HG03469 (cell line): ENCODE measurements at regions not wholly inside any gene's neighbourhood (a gene's known extent, or its start where the extent isn't known, plus 50 kb on each side); places are given as distances from the start of the nearest gene placed in this dataset.

Source experiments
- ATAC-seq: cut with Tn5 transposase; IDR thresholded peaks from one replicate; pipeline ENCODE4 v1.9.1; 2021; ENCODE audit warnings: mild to moderate bottlenecking, moderate library complexity, moderate number of reproducible peaks; ENCODE audit not compliant: unreplicated experiment

DNA sequence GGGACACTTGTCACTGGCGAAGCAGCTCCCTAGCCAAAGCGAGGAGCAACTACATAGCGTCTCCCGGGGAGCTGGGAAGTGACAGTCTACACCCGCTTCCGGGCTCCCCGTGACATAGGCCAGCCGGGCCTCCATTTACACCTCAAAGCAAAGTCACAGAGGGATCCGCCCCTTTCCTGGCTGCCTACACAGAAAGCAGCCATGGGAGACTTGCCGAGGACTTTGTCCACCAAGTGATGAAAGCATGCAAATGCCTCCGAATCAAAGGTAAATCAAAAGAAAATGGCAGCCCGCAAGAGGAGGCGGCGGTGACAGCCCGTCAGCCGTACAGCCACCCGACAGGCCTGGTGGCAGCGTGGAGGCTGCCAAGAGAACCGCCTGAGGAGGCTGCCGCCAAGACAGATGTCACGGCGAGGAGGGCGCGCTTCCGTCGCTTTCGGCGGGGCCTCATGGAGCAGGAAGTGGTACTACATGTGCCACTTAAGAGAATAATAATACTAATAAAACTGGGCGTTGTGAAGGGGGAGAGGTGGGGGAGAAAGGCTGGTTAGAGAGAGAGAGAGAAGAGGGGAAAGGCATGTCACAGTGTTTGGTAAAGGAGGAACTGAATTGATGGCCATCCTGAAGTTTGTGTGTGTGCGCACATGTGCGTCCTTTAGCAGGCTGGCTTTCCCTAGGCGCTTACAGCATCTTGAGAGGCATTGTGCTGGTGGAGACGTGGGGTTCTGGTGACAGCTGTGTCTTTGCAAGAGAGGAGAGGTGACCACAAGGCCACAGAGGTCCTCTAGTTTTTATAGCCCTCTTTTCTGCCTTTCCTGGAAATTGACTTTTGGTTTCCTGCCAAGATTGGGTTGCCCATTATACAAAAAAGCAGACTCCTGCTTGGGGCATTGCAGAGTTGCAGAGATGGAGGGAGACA, 661.7 kb downstream of the VRK1 start:
- no peak for ATAC-seq

DNA sequence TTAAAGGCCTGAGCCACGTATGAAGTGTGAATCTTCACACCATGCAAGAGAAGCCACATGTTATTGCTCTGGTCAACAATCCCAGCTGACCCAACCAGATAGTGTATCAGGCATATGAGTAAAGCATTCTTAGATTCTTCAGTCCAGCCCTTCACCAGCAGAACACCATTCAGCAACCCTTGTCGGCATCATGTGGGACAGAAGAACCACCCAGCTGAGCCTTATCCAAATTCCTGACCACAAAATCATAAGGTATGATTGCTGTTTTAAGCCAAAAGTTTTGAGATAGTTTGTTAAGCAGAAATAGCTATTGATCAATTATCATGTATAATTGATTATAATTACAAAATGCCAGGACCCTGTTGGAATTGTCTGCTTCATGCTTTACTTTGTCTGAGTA, 664.9 kb downstream of the VRK1 start:
- ATAC-seq: no peak

DNA sequence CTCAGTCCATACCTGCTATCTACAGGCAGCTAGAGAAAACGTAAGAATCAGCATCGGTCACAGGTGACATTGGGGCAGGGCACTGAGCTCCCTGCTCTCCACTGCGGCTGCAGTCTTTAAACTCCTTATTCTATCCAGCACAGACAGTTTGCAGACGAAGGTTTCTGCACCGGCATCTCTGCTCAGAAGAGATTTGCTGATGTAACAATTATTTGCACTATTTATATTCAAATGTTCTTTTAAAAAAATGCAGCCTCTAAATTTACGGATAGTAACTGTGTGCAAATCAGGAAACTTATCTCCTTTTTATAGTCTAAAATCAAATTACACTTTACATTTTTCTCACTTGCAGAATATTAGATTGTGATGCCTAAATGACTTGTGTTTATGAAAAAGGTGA, 671.0 kb downstream of the VRK1 start:
- no peak for ATAC-seq

DNA sequence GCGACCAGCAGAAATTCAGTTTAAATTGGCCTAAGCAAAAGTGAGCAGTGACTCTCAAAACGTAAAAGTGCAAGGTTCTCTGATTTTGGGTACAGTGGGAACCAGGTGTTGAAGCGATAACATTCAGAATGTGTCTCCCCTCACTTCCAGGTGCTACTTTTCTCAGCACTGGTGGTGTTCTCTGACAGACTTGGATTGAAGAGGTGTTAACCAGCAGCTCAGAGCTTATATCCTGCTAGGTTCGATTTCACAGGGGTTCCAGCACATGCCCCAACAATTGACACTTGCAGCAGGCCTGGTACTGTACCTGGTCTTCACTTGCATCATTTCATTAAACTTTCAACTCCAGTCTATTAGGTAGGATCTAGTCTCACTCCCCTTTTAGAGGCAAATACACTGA, 680.2 kb downstream of the VRK1 start:
- no peak for ATAC-seq

DNA sequence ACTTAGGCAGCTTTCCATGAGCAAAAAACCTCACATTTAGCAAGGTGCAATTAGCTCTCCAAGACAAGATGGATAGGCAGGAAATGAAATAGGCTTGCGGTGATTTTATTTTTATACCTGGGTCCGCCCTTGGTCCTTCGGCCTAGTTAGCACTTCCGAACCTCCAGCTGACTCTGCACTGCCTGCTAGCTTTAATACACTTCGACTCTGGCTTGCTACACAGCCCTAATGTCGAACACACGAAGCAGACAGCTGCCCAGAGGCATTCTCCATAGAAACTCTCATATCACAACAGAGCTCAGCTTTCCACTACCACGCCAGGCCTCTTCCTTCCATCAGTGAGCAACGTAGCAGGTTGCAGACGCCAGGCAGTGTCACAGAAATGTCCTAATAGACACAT, 688.0 kb downstream of the VRK1 start:
- ATAC-seq: no peak

DNA sequence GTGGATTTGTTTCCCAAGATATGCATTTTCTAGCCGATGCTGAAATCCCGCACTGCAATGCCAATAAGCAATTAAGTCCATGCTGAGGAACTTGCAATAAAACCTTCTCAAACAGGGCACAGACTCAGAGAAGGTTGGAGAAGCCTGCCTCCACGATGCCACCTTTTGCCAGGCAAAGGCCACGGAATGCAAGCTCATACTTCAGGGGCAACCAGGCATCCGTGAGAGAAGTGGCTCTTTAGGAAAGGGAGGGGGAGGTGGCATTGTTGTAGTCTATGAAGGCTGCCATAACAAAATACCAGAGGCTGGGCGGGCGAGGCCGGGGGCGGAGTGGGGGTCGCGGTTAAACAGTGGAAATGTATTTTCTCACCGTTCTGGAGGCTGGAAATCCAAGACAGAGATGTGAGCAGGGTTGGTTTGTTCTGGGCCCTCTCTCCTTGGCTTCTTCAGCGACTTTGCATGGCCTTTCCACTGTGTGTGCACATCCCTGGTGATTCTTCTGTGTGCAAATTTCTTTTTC, 689.5 kb downstream of the VRK1 start:
- no peak for ATAC-seq

DNA sequence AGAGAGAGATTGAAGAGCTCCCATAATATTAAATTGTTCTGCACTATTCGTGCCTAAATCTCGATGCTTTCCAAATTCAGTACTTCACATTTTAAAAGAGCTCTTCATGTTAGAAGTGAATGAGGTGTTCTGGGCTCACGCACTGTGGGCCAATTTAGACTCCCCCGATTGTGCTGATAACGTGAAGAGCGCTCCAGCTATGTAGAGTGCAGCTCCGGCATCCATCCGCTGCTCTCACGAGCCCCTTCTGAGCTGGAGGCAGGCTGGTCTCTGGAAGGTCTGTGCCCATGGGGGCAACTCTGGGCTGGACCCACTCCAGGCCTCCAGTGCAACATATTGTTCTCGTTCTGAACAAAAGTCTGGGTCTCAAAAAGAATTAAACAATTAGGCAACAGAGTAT, 692.6 kb downstream of the VRK1 start:
- ATAC-seq: no peak

DNA sequence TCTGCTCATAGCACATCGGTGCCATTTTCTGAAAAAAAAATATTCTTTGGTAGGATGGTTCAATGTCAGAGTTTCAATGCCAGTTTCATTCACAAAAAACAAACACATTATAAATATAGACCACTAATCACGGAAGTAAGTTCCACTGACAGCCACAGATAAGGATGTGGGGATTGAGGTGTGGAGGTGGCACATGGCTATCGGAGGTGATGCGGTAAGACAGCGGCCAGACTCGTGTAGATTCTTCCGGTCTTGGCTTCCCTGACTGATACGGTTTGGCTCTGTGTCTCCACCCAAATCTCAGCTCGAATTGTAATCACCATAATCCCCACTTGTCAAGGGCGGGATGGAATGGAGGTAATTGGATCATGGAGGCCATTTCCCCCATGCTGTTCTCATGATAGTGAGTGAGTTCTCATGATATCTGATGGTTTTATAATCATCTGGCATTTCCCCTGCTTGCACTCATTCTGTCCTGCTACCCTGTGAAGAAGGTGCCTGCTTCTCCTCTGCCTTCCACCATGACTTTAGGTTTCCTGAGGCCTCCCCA, 693.4 kb downstream of the VRK1 start:
- ATAC-seq: no peak

DNA sequence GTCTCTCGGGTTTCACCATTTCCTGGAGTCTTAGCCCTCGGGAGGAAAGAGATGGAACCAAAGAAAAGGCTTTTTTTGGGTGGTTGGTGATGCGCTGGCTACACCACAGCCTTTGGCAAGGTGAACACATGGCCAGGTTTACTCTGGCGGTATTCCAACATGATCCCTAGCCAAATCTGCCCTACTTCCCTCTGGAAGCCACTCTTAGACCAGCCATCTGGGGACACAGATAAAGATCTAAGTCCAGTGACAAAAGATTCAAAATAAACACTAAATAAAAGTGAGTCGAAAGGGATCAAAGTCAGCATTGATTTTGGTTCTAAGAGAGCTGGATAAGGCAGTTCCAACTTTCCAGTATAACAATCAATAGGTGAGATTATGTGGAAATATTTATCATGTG, 694.5 kb downstream of the VRK1 start:
- ATAC-seq: no peak

DNA sequence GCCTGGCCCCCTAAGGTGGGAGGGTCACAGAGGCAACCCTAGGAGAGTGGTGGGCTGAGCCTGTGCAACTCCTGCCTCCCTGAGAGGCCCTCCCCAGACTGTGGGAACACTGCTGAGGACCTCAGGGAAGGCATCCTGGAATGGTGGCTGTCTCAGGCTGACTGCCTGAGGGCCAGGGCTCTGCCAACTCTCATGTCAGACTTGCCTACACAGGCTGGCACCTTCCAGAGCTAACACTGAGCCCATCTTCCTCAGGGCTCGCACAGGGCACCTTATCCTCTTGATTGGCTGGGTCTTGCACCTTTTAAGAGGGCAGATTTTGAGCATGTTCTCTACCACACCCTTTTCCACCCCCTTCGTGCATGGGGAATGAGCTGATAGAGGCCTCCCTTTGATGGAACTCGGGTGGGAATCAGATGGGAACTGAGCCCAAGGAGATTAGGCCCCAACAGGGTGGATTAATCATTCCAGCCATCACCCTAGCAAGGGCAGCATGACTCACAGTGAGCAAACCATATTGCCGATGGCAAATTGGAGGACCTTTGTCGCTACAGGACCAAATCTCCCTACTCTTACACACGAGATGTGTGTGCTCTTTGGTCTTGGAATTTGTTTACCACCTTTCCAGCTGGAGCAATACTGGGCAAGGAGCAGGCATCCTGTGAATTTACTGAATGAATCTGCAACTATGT, 702.8 kb downstream of the VRK1 start:
- no peak for ATAC-seq

DNA sequence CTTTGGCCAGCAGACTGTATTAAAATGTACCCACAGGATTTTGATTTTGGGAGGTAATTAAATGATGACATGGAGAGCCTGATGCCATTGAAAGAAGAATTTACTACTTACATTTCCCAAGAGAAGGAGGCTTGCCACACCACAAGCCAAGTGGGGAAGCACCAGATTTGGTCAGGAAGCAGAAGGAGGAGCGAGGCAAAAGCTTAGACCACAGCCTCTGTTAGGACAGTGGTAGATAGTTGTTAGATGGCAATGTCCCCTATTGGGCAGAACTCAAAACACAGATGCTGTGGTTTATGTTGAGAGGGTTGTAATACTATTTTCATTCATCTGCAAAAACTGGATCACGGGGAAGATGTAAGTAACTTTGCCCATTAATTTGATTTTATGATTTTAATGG, 709.4 kb downstream of the VRK1 start:
- no peak for ATAC-seq

DNA sequence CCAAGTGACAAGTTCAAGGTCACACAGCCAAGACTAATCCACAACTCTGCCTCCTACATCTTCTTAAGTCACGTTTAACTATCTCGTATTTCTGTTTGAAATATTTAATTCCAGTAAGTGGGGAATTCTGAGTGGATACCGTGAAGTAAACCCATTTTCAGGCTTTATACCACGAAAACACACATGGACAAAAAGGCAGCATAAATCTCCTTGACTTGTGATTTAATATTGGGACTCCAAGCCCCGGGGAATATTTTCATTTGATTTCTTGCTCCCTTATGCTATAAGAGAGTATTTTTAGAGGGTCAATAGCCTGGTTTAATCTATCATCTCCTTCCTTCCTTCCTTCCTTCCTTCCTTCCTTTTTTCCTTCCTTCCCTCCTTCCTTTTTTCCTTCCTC, 716.7 kb downstream of the VRK1 start:
- ATAC-seq: no peak

DNA sequence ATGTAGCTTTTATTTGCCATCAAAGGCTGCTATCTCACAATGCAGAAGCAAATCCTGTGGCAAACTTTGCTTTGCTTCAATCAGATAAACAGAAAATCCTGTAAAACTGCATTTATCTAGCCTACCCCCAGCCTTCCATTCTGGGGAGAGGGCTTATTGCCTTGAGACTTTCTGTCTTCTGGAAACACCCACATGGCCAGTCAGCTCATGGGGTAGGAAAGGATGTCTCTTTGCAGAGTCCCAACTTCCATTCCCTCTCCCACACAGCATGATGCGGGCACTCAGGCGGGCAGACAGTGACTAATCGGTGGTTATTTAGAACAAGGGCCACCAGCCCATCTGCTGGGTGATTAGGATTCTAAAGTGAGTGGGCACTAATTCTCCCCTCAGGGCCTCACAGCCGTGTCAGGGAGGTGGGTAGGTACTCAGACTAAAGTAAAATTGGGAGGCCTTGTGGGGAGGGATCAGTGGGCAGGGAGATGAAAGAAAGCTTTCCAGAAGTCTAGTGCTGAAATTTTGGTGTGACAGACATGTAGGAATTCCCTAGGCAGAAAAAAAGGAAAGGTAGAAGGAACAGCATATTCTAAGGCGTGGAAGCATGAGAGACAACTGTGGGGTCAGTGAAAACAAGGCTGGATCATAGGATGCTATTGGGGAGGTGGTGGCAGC, 720.5 kb downstream of the VRK1 start:
- no peak for ATAC-seq

DNA sequence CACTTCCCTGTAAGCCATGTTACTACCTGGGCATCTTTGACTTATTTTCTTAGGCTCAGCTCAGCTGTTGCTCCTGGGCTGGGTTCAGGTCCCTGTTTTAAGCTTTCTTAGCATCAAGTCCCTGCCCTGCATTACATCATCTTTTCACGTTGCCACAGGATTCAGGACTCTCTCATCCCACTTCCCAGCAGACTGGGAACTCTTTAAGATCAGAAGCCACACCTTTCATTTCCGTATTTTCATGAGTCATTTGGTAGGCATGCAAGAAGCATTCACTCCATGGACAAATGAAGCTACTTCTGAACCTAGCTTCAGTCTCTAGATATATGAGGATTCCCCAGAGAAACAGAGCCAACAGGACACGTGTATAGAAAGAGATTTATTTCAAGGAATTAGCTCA, 726.8 kb downstream of the VRK1 start:
- ATAC-seq: no peak

DNA sequence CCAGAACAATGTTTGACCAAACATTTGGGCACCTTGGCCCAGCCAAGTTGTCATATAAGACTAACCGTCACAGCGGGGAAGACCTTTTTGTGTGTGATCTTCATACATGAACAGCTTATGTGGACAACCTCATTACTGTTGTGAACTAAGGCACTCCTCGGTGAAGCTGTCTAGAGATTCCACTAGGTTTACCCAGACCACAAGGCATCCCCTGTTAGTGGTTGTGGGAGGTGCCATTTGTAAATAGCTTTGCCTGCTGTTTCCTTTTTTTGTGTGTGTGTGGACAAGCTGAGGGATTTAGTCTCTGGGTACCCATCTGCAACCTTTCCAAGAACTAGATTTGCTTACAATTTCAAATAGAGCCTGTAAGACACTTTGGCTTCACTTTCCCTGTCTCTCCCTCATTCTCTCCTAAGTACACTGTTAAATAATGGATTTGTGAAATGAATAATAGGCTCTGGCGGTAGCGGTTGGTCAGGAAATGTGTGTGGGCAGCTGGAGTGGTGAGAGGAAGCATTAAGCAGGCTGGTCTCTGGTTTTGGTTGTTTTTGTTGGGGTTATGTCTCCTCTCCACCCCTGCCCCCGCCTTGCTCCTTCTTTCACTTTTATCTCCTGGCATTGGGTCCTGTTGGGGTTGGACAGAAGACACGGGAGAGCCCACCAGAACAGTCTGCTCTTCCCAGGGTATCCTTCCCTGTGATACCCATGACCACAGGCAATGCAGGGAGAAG, 727.6 kb downstream of the VRK1 start:
- ATAC-seq: no peak

DNA sequence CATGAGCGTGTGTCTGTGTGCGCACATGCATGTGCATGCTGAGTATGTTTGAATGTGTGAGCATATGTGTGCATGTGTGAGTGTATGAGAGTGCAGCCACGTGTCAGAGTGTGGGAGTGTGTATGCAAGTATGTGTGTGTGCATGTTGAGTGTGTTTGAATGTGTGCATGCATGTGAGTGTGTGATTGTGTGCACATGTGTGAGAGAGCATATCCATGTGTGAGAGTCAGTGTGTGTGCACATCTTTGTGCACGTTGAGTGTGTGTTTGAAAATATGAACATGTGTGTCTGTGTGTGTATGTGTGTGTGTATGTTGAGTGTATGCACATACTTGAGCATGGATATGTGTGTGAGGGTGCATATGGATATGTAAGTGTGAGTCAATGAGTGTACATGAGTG, 730.8 kb downstream of the VRK1 start:
- no peak for ATAC-seq

DNA sequence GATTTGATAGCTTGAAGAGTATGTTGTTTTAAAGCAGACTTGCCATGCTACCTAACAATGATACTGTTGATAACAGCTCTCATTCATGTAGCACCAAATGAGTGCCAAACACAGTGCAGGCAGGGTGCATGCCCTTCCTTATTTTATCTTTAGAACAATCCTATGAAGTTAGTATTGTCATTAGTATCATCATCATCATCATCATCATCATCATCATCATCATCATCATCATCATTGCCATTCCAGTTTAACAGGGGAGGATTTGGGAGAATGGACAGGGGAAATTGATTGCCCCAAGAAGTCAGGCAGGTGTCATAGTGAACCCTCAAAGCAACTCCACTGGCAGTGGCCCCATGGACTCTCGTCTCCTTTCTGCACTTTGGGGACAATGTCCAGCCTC, 734.9 kb downstream of the VRK1 start:
- no peak for ATAC-seq

DNA sequence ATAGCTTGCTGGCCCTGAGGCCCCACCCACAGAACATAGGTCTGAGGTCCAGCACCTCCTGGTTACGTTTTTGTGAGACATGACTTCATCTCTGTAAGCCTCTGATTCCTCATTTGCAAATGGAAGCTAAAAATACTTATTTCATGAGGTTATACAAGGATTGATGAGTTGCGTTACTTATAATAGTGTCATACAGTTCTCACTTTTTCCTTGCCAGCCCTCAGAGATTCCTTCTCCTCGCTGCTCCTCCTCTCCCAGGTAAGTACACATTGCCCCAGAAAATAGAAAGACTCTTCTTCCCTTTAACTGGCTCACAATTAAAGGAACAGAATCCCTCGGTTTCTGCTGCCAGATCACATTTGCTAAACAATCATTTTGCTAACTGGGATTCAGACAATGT, 739.2 kb downstream of the VRK1 start:
- ATAC-seq: no peak

DNA sequence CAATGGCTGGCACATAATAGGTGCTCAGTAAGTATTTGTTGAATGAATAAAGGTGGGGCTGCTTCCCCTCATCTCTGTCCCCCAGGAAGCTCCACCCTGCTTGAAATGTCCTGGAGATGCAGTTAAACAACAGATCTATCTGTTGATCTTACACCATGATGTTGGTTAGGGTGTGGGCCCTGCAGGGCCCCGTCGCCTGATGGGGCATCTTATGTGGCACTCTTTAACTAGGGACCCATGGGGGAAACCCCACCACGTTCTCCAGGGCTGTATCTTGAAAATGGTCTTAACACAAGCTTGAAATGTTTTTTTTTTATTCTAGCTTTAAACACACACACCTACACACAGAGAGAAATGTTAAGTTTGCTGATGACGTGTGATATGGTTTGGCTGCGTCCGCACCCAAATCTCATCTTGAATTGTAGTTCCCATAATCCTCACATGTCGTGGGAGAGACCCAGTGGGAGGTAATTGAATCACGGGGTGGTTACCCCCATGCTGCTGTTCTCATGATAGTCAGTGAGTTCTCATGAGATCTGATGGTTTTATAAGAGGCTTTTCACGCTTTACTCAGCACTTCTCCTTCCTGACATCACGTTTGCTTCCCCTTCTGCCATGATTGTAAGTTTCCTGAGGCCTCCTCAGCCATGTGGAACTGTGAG, 741.7 kb downstream of the VRK1 start:
- ATAC-seq: no peak

DNA sequence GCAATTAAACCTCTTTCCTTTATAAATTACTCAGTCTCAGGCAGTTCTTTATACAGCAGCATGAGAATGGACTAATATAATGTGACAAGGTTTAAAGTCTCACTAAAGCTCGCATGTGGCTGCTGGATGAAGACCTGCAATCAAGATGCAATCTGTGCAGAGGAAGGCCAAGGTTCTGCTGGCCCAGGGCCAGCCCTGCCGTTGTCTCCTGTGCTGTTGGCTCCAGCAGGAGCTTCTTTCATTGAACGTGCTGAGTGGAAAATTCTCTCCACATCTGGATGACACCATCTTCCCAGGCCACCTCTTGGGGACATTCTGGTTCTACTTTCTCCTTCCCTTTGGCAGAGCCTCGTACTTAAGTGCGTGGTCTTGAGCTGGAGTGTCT, 742.2 kb downstream of the VRK1 start:
- no peak for ATAC-seq
